ENCODE measurements at regions not wholly inside any gene's neighbourhood (a gene's known extent, or its start where the extent isn't known, plus 50 kb on each side); places are given as distances from the start of the nearest gene placed in this dataset.

DNA sequence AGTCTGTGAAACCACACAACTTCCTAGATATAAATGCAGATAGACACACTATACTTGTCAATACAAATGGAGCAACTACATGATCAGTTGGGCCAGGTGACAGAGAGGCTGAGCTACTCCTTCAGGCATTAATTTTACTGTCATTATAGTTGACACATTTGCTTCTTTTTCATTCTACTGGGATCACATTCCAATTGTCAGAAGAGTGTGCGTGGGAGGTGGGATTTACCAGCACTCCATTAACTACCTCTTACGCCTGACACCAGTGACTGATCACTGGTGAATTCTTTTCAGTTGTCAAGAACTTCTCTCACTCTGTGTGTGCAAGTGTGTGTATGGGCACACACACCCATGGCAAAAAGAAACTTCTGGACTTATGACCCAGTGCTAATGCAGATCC lies 94.2 kb upstream of the DIAPH2 start:
- Histone ChIP-seq H3K4me1 (replicated peaks in 1 of 4; ENCODE audit: control insufficient read depth in 3 of 4, insufficient read depth in 4 of 4, low read length in 3 of 4) (no peaks in the 10 kb centered on the region), H3K18ac (ENCODE audit: extremely low read depth, low read length) (no peak overlapping the region), H4K5ac (ENCODE audit: insufficient read length, low read depth, low read length) (no peak overlapping the region), H3K4me2 (ENCODE audit: insufficient read depth in 1 of 2, low read depth in 2 of 2, low read length in 2 of 2) (no peak overlapping the region), H3K4ac (replicated peaks; ENCODE audit: insufficient read length, low read depth, low read length) (no peak overlapping the region), H3K36me3 (ENCODE audit: control insufficient read depth in 2 of 4, insufficient read depth in 4 of 4, low read length in 3 of 4) (no peaks in the 10 kb centered on the region), H3K9me3 (ENCODE audit: insufficient read depth in 2 of 2, low read depth in 1 of 2, low read length in 1 of 2) (no peaks in the 10 kb centered on the region), H3K27ac (ENCODE audit: low read depth, low read length) (no peak overlapping the region), H3K23ac (ENCODE audit: insufficient read length) (no peak overlapping the region), H2BK20ac (ENCODE audit: low read length) (no peak overlapping the region), H3K27me3 (replicated peaks in 1 of 4; ENCODE audit: control insufficient read depth in 3 of 4, extremely low read depth in 1 of 4, insufficient read depth in 3 of 4, low read length in 3 of 4) (no peaks in the 10 kb centered on the region), H4K8ac (ENCODE audit: extremely low read depth, insufficient read depth, low read length) (no peak overlapping the region), H2BK15ac (ENCODE audit: low read length) (no peak overlapping the region), H4K20me1 (replicated peaks in 1 of 2; ENCODE audit: control insufficient read depth in 1 of 2, insufficient read depth in 2 of 2, low read length in 2 of 2) (no peaks in the 10 kb centered on the region), H2BK120ac (replicated peaks; ENCODE audit: low read depth, low read length) (no peak overlapping the region), H3K23me2 (ENCODE audit: low read depth, low read length) (no peaks in the 10 kb centered on the region), H2BK12ac (ENCODE audit: low read depth, low read length) (no peak overlapping the region), H4K91ac (replicated peaks; ENCODE audit: insufficient read length, low read length) (no peak overlapping the region), H3K4me3 (ENCODE audit: extremely low read depth in 1 of 4, insufficient read depth in 2 of 4, low read depth in 3 of 4, low read length in 4 of 4) (no peak overlapping the region), H2AFZ (ENCODE audit: low read length) (no peak overlapping the region), H3K79me1 (ENCODE audit: low read depth, low read length) (no peaks in the 10 kb centered on the region), H3K14ac (ENCODE audit: insufficient read length) (no peak overlapping the region), H3K56ac (replicated peaks; ENCODE audit: insufficient read length, low read depth, low read length) (no peak overlapping the region), H2BK5ac (ENCODE audit: low read depth, low read length) (no peak overlapping the region), H3K9ac (replicated peaks in 1 of 4; ENCODE audit: extremely low read depth in 1 of 4, low read depth in 3 of 4, low read length in 3 of 4) (no peak overlapping the region), H3K79me2 (ENCODE audit: control insufficient read depth in 1 of 2, insufficient read depth in 2 of 2, low read length in 2 of 2) (no peaks in the 10 kb centered on the region), H2AK5ac (ENCODE audit: low read depth, low read length) (no peak overlapping the region)
- DNase-seq (ENCODE audit: low read depth in 1 of 2, low spot score in 2 of 2) = no peak
- no peak for FAIRE-seq
- POLR2A ChIA-PET (ENCODE audit: partially characterized antibody) = no interaction called here
- CTCF ChIA-PET (ENCODE audit: partially characterized antibody) = interaction anchor here (1.0 kb wide), 1 partner anchor 49 kb away, joined by 3 read pairs; no protein-coding TSS in a partner anchor
- 100% methylated on average over 2 of the region's 2 CpGs; no CpG with 5 or more reads in 1 of the 2 experiments for WGBS, 2 experiments (ENCODE audit: extremely low coverage in 1 of 2, insufficient coverage in 1 of 2, insufficient read length in 1 of 2, insufficient replicate concordance in 2 of 2, low coverage in 1 of 2, low lambda C conversion rate in 2 of 2, missing lambda C conversion rate in 1 of 2)
- TF ChIP-seq KDM1A (IDR thresholded peaks at IDR 0.05; ENCODE audit: borderline replicate concordance, low read length) (no peak), RNF2 (IDR thresholded peaks at IDR 0.05; ENCODE audit: borderline replicate concordance, low read depth, low read length, missing control alignments, poor library complexity, severe bottlenecking) (no peak), JUND (IDR thresholded peaks at IDR 0.05; ENCODE audit: low read length) (no peak), SIRT6 (IDR thresholded peaks at IDR 0.05; ENCODE audit: low read length) (no peak), HDAC6 (IDR thresholded peaks at IDR 0.05; ENCODE audit: low read depth, low read length) (no peak), EGR1 (IDR thresholded peaks at IDR 0.05; ENCODE audit: borderline replicate concordance, low read depth, low read length) (no peak), TAF7 (optimal IDR thresholded peaks at IDR 0.05; ENCODE audit: borderline replicate concordance, low read depth, low read length) (no peak), RXRA (IDR thresholded peaks at IDR 0.05; ENCODE audit: insufficient read depth, low read depth, low read length) (no peak), SP1 (IDR thresholded peaks at IDR 0.05; ENCODE audit: low read depth, low read length) (no peak), FOSL1 (IDR thresholded peaks at IDR 0.05; ENCODE audit: insufficient read depth, low read depth, low read length) (no peak)
- TF ChIP-seq, protein P1, sequence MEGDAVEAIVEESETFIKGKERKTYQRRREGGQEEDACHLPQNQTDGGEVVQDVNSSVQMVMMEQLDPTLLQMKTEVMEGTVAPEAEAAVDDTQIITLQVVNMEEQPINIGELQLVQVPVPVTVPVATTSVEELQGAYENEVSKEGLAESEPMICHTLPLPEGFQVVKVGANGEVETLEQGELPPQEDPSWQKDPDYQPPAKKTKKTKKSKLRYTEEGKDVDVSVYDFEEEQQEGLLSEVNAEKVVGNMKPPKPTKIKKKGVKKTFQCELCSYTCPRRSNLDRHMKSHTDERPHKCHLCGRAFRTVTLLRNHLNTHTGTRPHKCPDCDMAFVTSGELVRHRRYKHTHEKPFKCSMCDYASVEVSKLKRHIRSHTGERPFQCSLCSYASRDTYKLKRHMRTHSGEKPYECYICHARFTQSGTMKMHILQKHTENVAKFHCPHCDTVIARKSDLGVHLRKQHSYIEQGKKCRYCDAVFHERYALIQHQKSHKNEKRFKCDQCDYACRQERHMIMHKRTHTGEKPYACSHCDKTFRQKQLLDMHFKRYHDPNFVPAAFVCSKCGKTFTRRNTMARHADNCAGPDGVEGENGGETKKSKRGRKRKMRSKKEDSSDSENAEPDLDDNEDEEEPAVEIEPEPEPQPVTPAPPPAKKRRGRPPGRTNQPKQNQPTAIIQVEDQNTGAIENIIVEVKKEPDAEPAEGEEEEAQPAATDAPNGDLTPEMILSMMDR (IDR thresholded peaks at IDR 0.05; ENCODE audit: control extremely low read depth in 1 of 3, insufficient read depth in 1 of 3, low read depth in 1 of 3, low read length in 3 of 3) = no peak
